GM12878 (cell line): ENCODE measurements at regions not wholly inside any gene's neighbourhood (a gene's known extent, or its start where the extent isn't known, plus 50 kb on each side); places are given as distances from the start of the nearest gene placed in this dataset.

Experiments
- ATAC-seq: fragments of 200-7000 bp; cut with Tn5 transposase; 3 replicates; pipeline ENCODE4 v1.9.1; 2020; ENCODE audit warnings: mild to moderate bottlenecking, moderate library complexity
- BruUV-seq: library from RNA; stranded (reverse); fragments of 400-500 nt; replicated peaks from 2 replicates; lab custom pipeline; 2021; lab: Mats Ljungman, UMichigan
- CTCF ChIA-PET: fragments of 300-600 bp; sonication (Branson Sonifier 250); formaldehyde crosslinking; extraction: SDS; loops from one replicate; lab custom pipeline; 2021; ENCODE audit warnings: inconsistent platforms; lab: Yijun Ruan, JAX
- POLR2A ChIA-PET: fragments of 350-600 bp; formaldehyde crosslinking; extraction: SDS; loops from one replicate; lab custom pipeline; 2021; ENCODE audit warnings: inconsistent platforms; lab: Charles Lee
- RAD21 ChIA-PET: fragments of 300-600 bp; sonication (Branson Sonifier 250); formaldehyde crosslinking; loops from one replicate; lab custom pipeline; 2023; ENCODE audit warnings: antibody characterized with exemption; ENCODE audit not compliant: unreplicated experiment; lab: Charles Lee
- SMC1A ChIA-PET: fragments of 300-600 bp; sonication (Branson Sonifier 250); formaldehyde crosslinking; loops from one replicate; lab custom pipeline; 2023; ENCODE audit not compliant: unreplicated experiment, uncharacterized antibody; lab: Charles Lee
- DNase-seq: peaks from one replicate; pipeline ENCODE4 v3.0.0-alpha.2; 2011; ENCODE audit warnings: low read depth, low spot score
- FAIRE-seq: peaks from 3 replicates; lab custom pipeline; 2011; peaks lifted over from hg19 to GRCh38; lab: Jason Lieb, UNC
- H2AFZ ChIP-seq: 2 replicates; pipeline ENCODE4 v1.6.0; 2011; ENCODE audit warnings: low read depth, low read length, control low read depth; ENCODE audit not compliant: control insufficient read depth
- H3K27ac ChIP-seq: 2 replicates; pipeline ENCODE4 v1.5.1; 2011; ENCODE audit warnings: control low read depth; ENCODE audit not compliant: control insufficient read depth, insufficient read depth
- H3K27me3 ChIP-seq, 2 experiments: replicated peaks in 1 of 2; 2 replicates each; pipeline versions ENCODE4 v1.6.0 to v1.6.1; 2011; ENCODE audit warnings: low read length in 1 of 2; ENCODE audit not compliant: control insufficient read depth in 2 of 2, insufficient read depth in 2 of 2
- H3K36me3 ChIP-seq, 2 experiments: 2 replicates each; pipeline ENCODE4 v1.5.1; 2011; ENCODE audit warnings: low read length in 1 of 2; ENCODE audit not compliant: control insufficient read depth in 2 of 2, insufficient read depth in 2 of 2
- H3K4me1 ChIP-seq: 2 replicates; pipeline ENCODE4 v1.6.1; 2011; ENCODE audit warnings: mild to moderate bottlenecking, low read length, moderate library complexity, mixed read lengths; ENCODE audit not compliant: control insufficient read depth, insufficient read depth
- H3K4me2 ChIP-seq: 2 replicates; pipeline ENCODE4 v1.6.0; 2011; ENCODE audit warnings: control low read depth; ENCODE audit not compliant: control insufficient read depth, insufficient read depth
- H3K4me3 ChIP-seq: fragments of 200-600 bp; sonication (generic); 2 replicates; pipeline ENCODE4 v1.5.1; 2016
- H3K79me2 ChIP-seq: 2 replicates; pipeline ENCODE4 v1.6.0; 2011; ENCODE audit warnings: low read length; ENCODE audit not compliant: control insufficient read depth, insufficient read depth
- H3K9ac ChIP-seq: 2 replicates; pipeline ENCODE4 v1.8.0; 2011; ENCODE audit warnings: low read length, control low read depth, mixed read lengths; ENCODE audit not compliant: control insufficient read depth, insufficient read depth
- H3K9me3 ChIP-seq: replicated peaks from 3 replicates; pipeline ENCODE4 v1.5.1; 2011; ENCODE audit warnings: mild to moderate bottlenecking, low read length; ENCODE audit not compliant: control insufficient read depth, insufficient read depth
- H4K20me1 ChIP-seq: 2 replicates; pipeline ENCODE4 v1.6.0; 2011; ENCODE audit not compliant: control insufficient read depth, insufficient read depth
- CBX5 ChIP-seq: sonication (generic); IDR thresholded peaks from 2 replicates; pipeline ENCODE4 v1.6.1; 2016; ENCODE audit warnings: low read depth, moderate library complexity, mild to moderate bottlenecking, inconsistent platforms
- EZH2 ChIP-seq: IDR thresholded peaks from 2 replicates; pipeline ENCODE4 v1.6.1; 2012; ENCODE audit warnings: low read depth, mild to moderate bottlenecking, control low read depth, inconsistent platforms, low read length, borderline replicate concordance; ENCODE audit not compliant: control insufficient read depth
- HDAC2 ChIP-seq: fragments of 200-600 bp; sonication (generic); IDR thresholded peaks from 2 replicates; pipeline ENCODE4 v1.6.1; 2017
- NR2C2 ChIP-seq: IDR thresholded peaks from 2 replicates; pipeline ENCODE4 v1.6.1; 2011; ENCODE audit warnings: borderline replicate concordance, low read depth; ENCODE audit not compliant: control insufficient read depth, insufficient read length
- PML ChIP-seq: IDR thresholded peaks from 2 replicates; pipeline ENCODE4 v1.6.1; 2012; ENCODE audit warnings: low read length, inconsistent platforms
- RFX5 ChIP-seq: IDR thresholded peaks from 2 replicates; pipeline ENCODE4 v1.6.1; 2011; ENCODE audit warnings: low read depth, low read length, improper control_type of control experiment
- SREBF2 ChIP-seq: IDR thresholded peaks from 2 replicates; pipeline ENCODE4 v1.6.1; 2012; ENCODE audit warnings: mild to moderate bottlenecking, low read length
- ZSCAN29 ChIP-seq: fragments of 450-650 bp; IDR thresholded peaks from 2 replicates; pipeline ENCODE4 v1.6.1; 2017; ENCODE audit warnings: mild to moderate bottlenecking, moderate library complexity
- WGBS: methylation state at CpG from one replicate; pipeline ENCODE4 v1.1.6; 2016; ENCODE audit warnings: low lambda C conversion rate; ENCODE audit not compliant: insufficient replicate concordance, insufficient coverage; ENCODE audit errors: missing lambda C conversion rate; 5-methylcytosine and 5-hydroxymethylcytosine counted together
- in situ Hi-C: fragments of 300-500 bp; cut with MboI; formaldehyde crosslinking; loops from 9 replicates; pipeline ENCODE4 v1.14.3; 2018; ENCODE audit warnings: mixed read lengths
- intact Hi-C: fragments of 100-400 bp; cut with micrococcal nuclease; formaldehyde crosslinking; loops from one replicate; pipeline ENCODE4 v1.14.2; 2022; ENCODE audit not compliant: unreplicated experiment
- TF ChIP-seq, protein P1 (sequence below): fragments of 450-650 bp; IDR thresholded peaks from 2 replicates; pipeline ENCODE4 v1.6.1; 2017; ENCODE audit warnings: low read depth, mild to moderate bottlenecking, moderate library complexity
- TF ChIP-seq, protein P2 (sequence below): IDR thresholded peaks from 2 replicates; pipeline ENCODE4 v1.6.1; 2011; ENCODE audit warnings: low read depth, mild to moderate bottlenecking, low read length, moderate library complexity, borderline replicate concordance; ENCODE audit errors: extremely low read depth

DNA sequence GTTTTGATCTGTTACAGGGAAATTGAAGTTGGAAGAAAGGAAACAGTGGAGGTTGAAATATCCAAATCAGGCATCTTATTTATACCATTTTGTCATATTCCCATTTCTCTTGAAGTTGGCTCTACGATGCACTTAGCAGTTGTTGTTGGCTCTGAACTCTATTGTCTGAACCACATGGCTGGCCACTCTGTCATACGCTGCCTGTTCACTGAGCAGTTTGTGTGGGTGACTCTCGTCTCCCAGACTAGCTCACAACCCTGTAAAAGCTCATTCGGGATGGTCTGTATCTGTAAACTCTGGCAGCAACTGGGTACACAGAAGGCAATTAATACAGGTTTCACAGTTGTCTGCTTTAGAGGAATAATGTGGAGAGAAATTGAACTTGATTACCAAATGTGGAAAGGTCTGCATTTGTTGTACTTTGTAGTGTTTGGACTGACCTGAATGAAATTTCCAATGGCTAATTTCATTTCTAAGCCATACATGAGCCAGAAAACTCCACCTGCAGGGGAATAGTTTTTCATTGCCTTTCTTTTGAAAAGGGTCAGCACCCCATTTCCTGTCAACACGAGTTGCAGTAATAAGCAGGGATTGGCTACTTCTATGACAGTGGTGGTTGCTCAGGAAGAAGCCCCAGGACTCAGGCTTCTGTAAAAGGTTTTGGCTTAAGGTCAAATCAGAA is 378.2 kb downstream of the OSR1 start (continued):
- TF ChIP-seq HDAC2 = no peak
- TF ChIP-seq ZSCAN29 = no peak

DNA sequence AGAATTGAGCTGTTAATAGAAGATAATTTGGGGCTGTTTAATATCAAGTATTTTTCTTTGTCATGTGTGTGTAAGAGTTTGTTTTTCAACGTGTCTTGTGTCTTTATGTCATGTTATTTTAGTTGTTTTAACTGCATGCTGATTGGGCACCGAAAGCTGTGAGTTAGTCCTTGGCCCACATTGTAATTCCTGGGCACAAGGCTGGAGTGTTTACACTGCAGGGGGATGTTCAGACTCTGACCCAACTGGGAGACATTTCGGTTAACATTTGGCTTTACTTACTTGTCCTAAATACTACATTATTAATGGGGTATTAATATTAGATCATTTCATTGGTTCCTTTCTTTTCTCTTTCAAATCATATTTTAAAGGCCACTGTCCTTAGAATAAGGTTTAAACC is 381.0 kb downstream of the OSR1 start:
- in situ Hi-C loops (no loop called here), intact Hi-C loops (no loop called here)
- POLR2A ChIA-PET = no interaction called here
- RAD21 ChIA-PET = no interaction called here
- Histone ChIP-seq H3K9me3 (no peaks in the 10 kb centered on the region), H3K36me3 (no peaks in the 10 kb centered on the region), H3K27ac (no peak overlapping the region), H3K9ac (no peak overlapping the region), H4K20me1 (no peaks in the 10 kb centered on the region), H3K27me3 (no peaks in the 10 kb centered on the region), H3K79me2 (no peaks in the 10 kb centered on the region), H2AFZ (no peak overlapping the region), H3K4me3 (no peak overlapping the region), H3K4me2 (no peak overlapping the region), H3K4me1 (no peaks in the 10 kb centered on the region; the same call in 1 of the 2 replicates)
- CTCF ChIA-PET = no interaction called here
- DNase-seq (no peak), FAIRE-seq (no peak), ATAC-seq (no peak)
- 2% methylated on average over 3 of the region's 3 CpGs for whole genome bisulfite sequencing
- SMC1A ChIA-PET = no interaction called here
- no TSS peak for BruUV-seq
- TF ChIP-seq, protein P1, sequence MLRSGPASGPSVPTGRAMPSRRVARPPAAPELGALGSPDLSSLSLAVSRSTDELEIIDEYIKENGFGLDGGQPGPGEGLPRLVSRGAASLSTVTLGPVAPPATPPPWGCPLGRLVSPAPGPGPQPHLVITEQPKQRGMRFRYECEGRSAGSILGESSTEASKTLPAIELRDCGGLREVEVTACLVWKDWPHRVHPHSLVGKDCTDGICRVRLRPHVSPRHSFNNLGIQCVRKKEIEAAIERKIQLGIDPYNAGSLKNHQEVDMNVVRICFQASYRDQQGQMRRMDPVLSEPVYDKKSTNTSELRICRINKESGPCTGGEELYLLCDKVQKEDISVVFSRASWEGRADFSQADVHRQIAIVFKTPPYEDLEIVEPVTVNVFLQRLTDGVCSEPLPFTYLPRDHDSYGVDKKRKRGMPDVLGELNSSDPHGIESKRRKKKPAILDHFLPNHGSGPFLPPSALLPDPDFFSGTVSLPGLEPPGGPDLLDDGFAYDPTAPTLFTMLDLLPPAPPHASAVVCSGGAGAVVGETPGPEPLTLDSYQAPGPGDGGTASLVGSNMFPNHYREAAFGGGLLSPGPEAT = no peak
- TF ChIP-seq HDAC2 = no peak
- no peak for TF ChIP-seq RFX5
- no peak for TF ChIP-seq SREBF2
- TF ChIP-seq, protein P2, sequence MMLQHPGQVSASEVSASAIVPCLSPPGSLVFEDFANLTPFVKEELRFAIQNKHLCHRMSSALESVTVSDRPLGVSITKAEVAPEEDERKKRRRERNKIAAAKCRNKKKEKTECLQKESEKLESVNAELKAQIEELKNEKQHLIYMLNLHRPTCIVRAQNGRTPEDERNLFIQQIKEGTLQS = no peak
- no peak for TF ChIP-seq NR2C2
- no peak for TF ChIP-seq EZH2
- no peak for TF ChIP-seq PML
- TF ChIP-seq CBX5 = no peak
